ENCODE measurements at regions not wholly inside any gene's neighbourhood (a gene's known extent, or its start where the extent isn't known, plus 50 kb on each side); places are given as distances from the start of the nearest gene placed in this dataset.

- no peaks in the 10 kb centered on the region for H3K9me3 ChIP-seq
- H3K4me3 ChIP-seq, result no peak overlapping the region
- no peaks in the 10 kb centered on the region for H3K27me3 ChIP-seq (ENCODE audit: insufficient read depth in 3 of 3, low read length in 2 of 3)
- peaks cover 24% of the 10 kb centered on the region for H3K4me1 ChIP-seq
- H3K36me3 ChIP-seq (ENCODE audit: insufficient read depth in 1 of 2, low read depth in 1 of 2), result no peaks in the 10 kb centered on the region
- intact Hi-C loops (cut with DNase I), result no loop called here
- DNase-seq (no peak), ATAC-seq (no peak)
- WGBS, 3 donors, result 88 to 96% (median 92%) methylated on average over 4 of the region's 4 CpGs
- TF ChIP-seq CTCF (IDR thresholded peaks at IDR 0.05), result no peak
- H3K27ac ChIP-seq, result no peak overlapping the region
Observed at GRCh38 chr6:14443629-14444268, 326.2 kb downstream of the CD83 start.

GRCh38 chr6:14444295-14444972, 326.9 kb downstream of the CD83 start:
- Histone ChIP-seq H3K4me1 (peaks cover 24% of the 10 kb centered on the region), H3K4me3 (no peak overlapping the region), H3K27ac (no peak overlapping the region), H3K27me3 (ENCODE audit: insufficient read depth in 3 of 3, low read length in 2 of 3) (no peaks in the 10 kb centered on the region), H3K9me3 (no peaks in the 10 kb centered on the region), H3K36me3 (ENCODE audit: insufficient read depth in 1 of 2, low read depth in 1 of 2) (no peaks in the 10 kb centered on the region)
- WGBS, 3 donors, result 69 to 78% (median 72%) methylated on average over 3 of the region's 3 CpGs
- ATAC-seq (no peak), DNase-seq (no peak)
- intact Hi-C loops (cut with DNase I), result no loop called here
- no peak for TF ChIP-seq CTCF (IDR thresholded peaks at IDR 0.05)

- no peak for DNase-seq
- intact Hi-C loops (cut with DNase I), result no loop called here
- no peaks in the 10 kb centered on the region for H3K9me3 ChIP-seq
- H3K36me3 ChIP-seq (ENCODE audit: insufficient read depth in 1 of 2, low read depth in 1 of 2), result no peaks in the 10 kb centered on the region
- no peaks in the 10 kb centered on the region for H3K27me3 ChIP-seq (ENCODE audit: insufficient read depth in 3 of 3, low read length in 2 of 3)
- ATAC-seq, result no peak
- 94 to 97% (median 97%) methylated on average over 2 of the region's 2 CpGs for WGBS, 3 donors
- no peak for TF ChIP-seq CTCF (IDR thresholded peaks at IDR 0.05)
- H3K4me3 ChIP-seq, result no peak overlapping the region
- H3K27ac ChIP-seq, result no peak overlapping the region
- H3K4me1 ChIP-seq, result peaks cover under 1% of the 10 kb centered on the region
Observed at GRCh38 chr6:14447240-14447639, 329.7 kb downstream of the CD83 start.

- no peak for TF ChIP-seq CTCF (IDR thresholded peaks at IDR 0.05)
- ATAC-seq, result no peak
- intact Hi-C loops (cut with DNase I), result no loop called here
- no peak overlapping the region for H3K4me3 ChIP-seq
- H3K27me3 ChIP-seq (ENCODE audit: insufficient read depth in 3 of 3, low read length in 2 of 3), result no peaks in the 10 kb centered on the region
- 84 to 98% (median 93%) methylated on average over 1 of the region's 1 CpG for WGBS, 3 donors
- no peaks in the 10 kb centered on the region for H3K9me3 ChIP-seq
- DNase-seq, result no peak
- no peaks in the 10 kb centered on the region for H3K4me1 ChIP-seq
- H3K36me3 ChIP-seq (ENCODE audit: insufficient read depth in 1 of 2, low read depth in 1 of 2), result no peaks in the 10 kb centered on the region
- H3K27ac ChIP-seq, result no peak overlapping the region
Observed at GRCh38 chr6:14448246-14448645, 330.7 kb downstream of the CD83 start.

- Histone ChIP-seq H3K27me3 (ENCODE audit: insufficient read depth in 3 of 3, low read length in 2 of 3) (no peaks in the 10 kb centered on the region), H3K36me3 (ENCODE audit: insufficient read depth in 1 of 2, low read depth in 1 of 2) (no peaks in the 10 kb centered on the region), H3K27ac (no peak overlapping the region), H3K4me1 (no peaks in the 10 kb centered on the region), H3K4me3 (no peak overlapping the region), H3K9me3 (no peaks in the 10 kb centered on the region)
- DNase-seq (no peak), ATAC-seq (no peak)
- intact Hi-C loops (cut with DNase I), result no loop called here
- TF ChIP-seq CTCF (IDR thresholded peaks at IDR 0.05), result no peak
- 44 to 50% (median 47%) methylated on average over 12 of the region's 12 CpGs for WGBS, 3 donors
Observed at GRCh38 chr6:14450133-14450504, 332.5 kb downstream of the CD83 start.
